ENCODE measurements at regions not wholly inside any gene's neighbourhood (a gene's known extent, or its start where the extent isn't known, plus 50 kb on each side); places are given as distances from the start of the nearest gene placed in this dataset.
"Not testable (repeated sequence)": the region's sequence is repeated elsewhere in the genome, so short reads cannot be mapped to it uniquely, and the experiment has no call there.

DNA sequence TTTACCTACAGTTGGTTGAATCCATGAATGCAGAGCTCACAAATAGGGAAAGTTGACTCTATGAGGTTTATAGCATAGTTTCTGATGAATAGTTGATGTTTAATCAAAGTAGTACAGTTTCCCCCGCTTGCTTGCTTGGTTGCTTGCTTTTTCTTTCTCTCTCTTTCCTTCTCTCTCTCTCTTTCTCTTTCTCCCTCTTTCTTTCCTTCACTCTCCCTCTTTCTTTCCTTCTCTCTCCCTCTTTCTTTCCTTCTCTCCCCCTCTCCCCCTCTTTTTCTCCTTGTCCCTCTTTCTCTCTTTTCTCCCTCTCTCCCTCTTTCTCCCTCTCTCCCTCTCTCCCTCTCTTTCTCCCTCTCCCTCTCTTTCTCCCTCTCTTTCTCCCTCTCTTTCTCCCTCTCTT lies 999.9 kb upstream of the CELF4 start:
- DNase-seq = no peak

DNA sequence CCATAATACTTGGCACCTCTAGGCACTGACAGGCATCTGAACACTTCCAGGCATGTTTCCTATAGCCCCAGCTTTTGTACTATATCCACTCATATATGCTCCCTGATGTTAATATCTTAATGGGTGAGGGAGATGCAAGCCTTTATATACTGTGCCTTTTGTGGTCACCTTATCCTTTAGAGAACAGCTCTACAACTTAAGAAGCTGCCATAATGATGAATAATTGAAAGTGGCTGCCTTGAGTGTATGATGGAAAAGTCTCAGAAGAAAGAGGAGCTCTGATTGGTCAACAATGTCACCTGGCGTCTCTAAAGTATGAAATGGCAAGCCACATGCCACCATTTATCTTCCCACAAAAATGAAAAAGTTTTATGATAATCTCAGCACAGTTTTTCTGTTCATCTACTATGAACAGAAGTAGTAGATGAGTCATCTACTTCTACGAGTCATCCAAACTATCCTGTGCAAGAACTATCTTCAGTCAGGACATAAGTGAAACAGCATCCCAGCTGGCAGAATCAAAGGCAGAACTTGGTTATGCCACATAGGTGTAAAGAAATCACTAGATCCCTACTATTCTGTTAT lies 997.9 kb upstream of the CELF4 start:
- no peak for DNase-seq

DNA sequence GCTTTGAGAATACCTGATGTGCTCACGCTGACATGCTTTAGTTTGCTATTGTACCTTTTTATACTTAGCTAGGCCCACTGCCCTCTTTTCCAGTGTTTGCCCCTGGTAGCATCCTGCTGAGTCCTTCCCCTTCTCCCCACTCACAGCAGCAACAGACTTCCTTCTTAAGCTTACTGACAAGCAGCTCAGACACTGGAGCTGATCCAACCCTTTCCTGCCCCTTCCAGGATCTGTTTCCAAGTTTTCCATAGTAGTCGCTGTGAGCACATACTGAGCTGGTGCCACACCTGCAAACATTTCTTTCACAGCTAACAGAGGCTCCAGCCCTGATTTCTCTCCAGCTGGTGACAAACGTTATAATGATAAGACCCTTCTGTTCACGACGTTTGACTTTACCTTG lies 991.4 kb upstream of the CELF4 start:
- DNase-seq = no peak

DNA sequence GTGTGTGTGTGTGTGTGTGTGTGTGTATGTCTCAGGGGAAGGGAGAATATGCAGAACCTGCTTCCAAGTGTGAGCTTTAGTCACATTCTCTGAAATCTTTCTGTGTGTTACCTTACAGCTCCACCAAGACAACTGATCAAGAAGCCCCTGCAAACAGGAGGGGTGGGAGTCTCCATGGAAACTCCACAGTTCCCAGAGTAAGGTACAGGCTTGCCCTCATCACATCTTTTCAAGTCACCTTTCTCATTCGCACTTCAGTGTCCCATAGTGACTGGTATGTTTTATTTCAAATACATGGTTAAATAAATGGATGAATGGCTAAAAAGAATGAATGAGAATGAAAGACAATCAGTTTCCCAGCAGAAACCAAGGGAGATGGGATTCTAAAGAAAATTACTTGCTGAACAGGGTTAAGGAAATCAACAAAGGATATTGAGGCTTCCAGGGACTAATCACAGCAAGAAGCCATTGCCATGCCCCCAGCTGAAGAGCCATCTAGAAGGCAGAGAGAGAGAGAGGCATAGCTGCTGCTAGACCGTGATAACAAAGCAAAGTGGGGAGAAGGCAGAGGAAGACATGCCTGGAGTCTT lies 987.2 kb upstream of the CELF4 start:
- DNase-seq = no peak

DNA sequence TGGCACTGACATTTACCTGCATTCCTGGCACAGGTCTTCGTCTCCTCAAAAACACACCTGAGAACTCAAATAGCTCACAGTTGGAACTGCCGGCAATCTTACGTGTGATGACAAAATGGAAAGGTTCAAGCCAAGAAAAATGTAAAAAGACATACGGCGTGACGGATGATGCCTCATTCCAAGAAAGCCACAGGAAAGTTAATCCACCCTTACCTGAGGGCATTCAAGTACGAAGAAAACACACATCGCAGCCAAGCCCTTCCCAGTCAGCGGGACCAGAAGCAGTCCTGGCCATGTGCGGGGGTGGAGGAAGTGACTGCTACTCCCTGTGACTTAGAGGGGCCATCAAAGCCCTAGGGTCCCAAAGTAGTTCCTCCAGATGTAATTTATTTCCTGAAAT lies 986.3 kb upstream of the CELF4 start:
- DNase-seq = no peak

DNA sequence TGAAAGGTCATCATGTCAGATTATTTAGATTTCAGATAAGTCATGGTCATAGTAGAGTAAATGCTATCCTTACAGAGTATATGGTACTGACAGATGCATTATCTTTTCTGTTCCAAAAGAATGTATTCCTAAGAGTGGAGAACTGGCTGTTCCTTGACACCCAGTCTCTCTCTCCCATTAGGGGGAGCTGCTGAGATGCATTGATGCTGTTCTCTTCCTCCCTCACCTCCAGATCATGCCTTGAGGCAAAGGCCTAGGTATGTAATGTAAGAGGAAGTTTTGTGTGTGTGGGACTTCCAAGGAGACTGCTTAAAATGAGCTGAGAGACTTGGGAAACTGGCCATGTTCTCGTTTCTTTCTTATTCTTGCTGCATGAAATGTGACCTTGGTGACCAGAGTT lies 979.5 kb upstream of the CELF4 start:
- no peak for DNase-seq

DNA sequence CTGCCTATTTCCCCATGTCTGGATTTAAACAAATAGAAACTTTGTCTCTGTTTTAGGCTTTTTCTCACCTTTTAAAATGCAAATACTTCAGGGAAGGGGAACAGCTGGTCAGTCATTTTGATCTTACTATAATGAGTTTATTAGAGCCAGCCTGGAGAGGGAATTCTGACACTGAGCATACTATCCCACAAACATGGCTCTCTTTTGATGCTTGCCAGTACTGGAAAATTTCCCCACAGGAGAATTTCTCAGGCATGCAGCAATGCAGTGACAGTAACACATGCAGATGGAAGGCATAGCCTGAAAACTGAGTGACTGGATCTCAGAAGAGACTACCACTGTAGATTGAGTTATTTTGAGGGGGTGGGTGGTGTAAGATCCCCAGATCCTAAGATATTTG lies 974.3 kb upstream of the CELF4 start:
- no peak for DNase-seq

DNA sequence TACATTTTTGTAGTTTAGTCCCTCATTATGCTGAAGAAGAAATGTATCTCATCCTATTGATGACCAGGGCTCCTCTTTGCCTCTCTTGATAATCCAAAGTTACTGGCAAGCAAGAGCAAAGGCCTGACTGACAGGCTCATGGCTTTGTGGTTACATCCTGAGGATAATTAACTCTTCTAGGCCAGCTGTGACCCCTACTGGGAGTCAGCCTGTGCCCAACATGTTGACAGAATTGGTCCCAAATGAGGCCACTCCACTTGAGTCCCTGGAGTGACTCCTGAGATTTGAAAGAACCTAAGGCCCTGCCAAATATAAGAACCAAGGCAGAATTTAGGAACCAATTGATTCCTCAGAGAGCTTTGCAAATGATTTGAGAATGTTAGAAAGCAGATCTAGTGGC lies 973.8 kb upstream of the CELF4 start:
- no peak for DNase-seq

DNA sequence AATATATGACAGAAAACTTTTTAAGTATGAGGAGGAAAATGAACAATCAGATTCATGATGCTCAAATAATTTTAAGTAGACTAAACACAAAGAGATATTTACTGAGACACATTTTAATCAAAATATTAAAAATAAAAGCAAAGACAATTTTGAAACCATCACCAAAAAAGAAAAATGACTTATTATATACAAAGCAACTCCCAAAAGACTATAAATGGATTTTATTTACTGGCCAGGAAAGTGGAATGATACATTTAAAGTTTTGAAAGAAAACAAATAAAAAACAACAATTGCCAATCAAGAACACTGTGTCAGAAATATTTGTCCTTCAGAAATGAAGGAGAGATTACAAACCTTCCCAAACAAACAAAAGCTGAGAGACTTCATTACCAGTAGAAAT lies 968.5 kb upstream of the CELF4 start:
- no peak for DNase-seq

DNA sequence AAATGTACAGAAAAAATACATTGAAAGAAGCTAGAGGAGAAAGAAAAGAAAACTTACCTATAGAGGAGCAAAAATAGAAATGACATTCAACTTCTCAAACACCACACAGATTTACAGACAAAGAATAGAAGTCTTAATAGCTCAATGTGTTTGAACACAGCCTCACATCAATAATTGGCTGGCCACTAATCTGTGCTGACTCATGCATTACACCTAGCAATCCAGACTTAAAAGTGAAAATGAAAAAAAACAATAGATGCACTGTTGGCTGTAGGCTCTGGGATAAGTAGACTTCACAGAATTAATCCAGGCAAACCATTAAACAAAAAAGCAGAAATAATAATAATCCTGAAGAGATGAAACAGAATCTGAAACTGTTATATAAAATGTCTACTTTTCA lies 961.3 kb upstream of the CELF4 start:
- no peak for DNase-seq

DNA sequence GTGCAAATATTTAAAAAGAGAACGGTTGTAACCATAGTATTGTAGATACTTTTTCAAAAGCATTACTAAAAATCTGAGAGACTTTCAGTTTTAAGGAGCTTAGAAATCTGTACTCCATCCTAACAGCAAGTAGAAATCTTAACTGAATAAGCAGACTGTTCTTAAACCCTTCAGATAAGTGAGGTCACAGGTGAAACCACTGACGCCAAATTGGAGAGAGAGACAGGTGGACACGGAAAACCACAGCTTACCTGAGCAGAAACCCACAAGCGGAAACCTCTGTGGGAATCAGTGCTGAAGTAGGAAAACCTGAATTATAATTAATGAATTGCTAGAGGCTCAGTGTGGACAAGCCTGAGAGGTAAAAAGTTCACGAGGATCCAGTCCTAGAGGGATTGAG lies 959.4 kb upstream of the CELF4 start:
- DNase-seq = no peak

DNA sequence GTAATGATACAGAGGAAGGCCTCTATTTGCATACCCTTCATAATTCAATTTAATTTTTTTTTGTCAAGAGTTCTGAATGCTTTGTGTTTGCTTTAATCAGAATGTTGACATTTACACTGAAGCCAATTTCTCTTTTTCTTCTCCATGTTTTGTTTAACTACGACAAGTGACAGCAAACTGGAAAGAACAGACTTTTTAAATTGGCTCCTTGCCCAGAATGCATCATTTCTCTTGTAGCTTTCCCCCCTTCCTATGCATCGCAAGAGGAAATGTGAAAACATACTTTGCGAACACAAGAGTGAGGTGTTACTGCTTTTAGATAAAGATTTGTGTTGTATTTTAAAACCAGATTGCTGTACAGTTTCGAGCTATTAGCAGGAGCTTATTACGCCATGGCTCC lies 955.2 kb upstream of the CELF4 start:
- DNase-seq = no peak

DNA sequence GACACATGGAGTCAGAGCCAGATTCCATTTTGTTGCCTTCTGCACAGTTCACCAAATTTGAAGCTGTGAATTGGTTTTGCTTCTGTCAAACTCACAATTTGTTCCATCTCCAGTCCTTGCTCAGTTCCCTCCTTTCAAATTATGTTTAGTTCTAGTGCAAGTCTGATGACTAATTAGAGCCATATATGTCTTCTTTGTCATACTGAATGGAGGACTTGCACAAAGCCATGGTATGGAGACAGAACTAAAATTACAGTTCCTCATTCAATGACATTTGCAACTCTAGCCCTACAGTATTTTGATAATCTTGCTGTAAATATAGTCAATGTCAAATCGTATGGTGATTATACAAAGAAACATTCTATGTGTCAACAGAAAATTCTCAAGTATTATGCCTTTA lies 936.9 kb upstream of the CELF4 start:
- no peak for DNase-seq

DNA sequence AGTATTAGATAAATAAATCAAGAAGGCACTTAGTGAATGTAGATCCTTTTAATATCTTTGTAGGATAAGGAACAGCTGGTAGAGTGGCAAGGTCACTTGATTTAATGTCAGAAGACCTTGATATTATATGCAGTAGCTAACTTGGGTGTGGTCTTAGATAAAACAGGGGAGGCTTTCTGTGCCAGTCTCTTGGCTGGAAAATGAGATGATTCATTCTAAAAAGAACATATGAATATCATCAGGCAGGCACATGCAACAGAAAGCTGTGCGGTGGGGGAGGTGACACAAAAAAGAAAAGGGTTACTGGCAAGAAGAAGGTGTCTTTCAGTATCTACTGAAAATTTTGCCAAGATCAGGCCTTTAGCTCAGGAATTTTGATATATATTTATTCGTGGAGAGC lies 931.7 kb upstream of the CELF4 start:
- no peak for DNase-seq

DNA sequence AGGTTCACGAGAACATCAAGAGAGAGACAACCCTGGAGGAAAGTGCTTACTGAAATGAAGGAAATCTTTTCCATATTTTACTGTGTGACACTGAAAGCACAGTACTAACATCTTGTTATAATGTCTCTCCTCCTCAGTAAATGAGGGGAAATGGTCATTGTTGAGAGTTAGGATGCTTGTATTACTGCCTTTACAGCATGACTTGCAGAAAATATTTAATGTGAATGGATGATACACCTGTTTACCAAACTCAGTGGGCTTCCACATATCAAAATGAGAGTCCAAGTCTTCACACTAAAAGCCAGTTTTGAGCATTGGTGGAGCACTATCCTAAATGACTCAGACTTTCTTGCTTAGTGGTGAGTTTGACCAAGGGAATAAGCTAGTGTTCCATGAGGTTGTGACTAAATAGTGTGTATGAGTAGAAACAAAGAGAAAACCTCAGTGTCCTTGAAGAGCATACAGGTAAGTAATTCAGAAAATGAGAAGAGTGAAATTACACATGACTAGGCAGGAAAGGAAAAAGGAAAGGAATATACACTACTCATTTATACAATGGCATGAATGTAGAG lies 930.7 kb upstream of the CELF4 start:
- DNase-seq = no peak

DNA sequence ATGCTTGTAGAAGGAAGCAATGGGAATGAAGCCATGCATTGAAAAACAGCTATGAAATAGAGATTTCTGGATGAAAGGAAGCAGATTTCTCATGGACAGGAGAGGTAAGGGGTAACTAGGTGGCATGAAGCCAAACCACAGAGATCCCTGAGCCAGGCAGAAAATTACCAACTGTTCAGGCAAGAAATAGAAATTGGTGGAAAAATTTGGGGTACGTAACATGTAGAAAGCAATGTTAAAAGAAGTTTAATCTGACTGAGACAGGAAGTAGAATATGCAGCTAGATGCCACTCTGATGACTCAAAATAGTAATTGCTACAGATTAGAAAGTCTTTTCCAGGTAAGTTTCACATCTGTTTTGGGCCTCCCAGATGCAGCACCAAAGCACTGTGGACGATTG lies 928.5 kb upstream of the CELF4 start:
- no peak for DNase-seq

DNA sequence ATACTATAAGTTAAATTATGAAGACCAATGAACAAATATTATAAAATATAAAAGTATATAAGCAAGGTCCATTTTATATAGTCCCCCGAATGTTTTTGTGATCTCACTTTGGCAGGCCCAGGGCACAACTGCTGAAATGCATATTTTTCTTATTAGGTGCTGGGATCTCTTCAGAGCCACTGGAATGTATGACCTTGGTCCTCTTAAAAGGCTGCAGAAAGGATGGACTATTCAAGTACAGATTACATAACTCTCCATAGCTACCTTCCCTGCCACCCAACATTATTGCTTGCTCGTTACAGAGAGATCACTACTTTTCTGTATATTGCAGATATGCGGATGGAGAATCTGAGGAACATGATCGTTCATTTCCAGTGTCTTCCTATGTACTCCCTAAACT lies 925.6 kb upstream of the CELF4 start:
- no peak for DNase-seq

DNA sequence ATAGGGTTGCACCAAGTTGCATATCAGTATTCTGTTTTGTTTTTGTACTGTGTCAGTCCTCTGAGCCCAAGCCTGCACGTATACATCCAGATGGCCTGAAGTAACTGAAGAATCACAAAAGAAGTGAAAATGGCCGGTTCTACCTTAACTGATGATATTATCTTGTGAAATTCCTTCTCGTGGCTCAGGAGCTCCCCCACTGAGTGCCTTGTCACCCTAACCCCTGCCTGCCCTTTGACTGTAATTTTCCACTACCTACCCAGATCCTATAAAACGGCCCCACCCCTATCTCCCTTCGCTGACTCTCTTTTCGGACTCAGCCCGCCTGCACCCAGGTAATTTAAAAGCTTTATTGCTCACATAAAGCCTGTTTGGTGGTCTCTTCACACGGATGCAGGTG lies 924.1 kb upstream of the CELF4 start:
- not testable (repeated sequence) for DNase-seq

DNA sequence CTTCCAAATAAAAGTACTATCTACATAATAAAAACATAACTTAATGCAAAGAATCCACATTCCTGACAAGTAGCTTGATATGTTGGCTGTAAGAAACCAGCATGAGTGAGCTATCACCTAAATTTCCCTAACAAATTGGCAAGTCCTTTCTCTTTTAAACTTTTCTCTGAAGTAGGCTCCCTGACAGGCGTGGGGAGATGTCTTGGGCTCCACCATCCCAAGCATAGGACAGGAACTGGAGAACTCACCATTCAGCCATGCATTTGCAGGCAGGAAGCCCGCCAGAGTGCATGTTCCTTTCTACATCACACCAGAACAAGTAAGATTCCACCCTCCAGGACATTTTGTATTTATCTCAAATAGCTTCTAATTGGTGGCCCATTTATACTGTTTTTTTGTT lies 921.9 kb upstream of the CELF4 start:
- DNase-seq = no peak

DNA sequence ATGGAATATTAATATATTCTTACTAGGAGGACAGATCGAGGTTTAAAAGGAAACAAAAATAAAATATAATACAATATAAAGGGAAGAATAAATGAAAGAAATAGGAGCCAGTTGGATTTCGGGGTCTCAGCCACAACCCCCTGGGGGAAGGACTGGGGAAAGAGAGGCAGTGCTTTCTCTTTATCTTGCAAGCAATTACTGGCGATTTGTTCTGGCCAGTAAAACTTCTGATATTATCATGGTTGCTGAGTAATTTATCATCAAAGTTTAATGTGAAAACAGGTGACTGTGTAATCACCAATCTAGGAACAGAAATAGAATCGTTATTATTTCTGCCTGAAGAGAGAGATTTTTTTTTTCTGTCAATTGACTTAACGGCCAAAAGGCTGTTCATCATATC lies 917.7 kb upstream of the CELF4 start:
- DNase-seq = no peak

DNA sequence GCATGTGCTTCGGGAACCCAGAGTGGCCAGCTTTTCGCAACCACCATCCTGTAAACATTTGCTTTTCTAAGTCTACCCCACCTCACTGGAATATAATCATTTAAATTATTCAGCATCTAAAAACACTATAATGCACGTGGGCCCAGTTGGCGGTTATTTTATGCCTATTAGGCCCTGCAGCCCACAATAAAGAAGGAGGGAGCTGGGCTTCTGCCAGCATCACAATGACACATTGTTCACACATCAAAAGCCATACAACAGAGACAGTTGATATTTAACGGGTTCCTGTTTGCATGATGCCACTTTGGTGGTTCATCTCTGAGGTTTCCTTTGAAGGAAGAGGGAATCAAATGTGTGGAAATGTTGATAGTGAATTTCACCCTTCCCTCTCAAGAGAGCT lies 916.0 kb upstream of the CELF4 start:
- no peak for DNase-seq

DNA sequence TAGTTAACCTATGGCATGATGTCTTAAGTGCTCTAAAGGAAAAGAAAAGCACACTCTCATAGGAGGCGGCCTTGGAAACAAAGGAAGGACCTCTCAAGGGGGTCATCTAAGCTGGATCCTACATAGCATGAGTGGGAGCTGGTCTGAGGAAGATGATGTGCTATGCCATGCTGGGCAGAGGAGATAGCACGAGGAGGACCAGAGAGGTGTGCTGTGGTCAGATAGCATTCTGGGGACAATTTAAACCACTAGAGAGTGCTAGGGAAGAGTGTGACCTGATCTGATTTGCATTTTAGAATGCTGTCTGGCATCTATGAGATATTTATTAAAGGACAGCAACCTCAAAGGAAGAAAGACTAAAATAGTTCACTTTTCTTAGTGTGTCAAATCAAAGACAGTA lies 910.1 kb upstream of the CELF4 start:
- no peak for DNase-seq

DNA sequence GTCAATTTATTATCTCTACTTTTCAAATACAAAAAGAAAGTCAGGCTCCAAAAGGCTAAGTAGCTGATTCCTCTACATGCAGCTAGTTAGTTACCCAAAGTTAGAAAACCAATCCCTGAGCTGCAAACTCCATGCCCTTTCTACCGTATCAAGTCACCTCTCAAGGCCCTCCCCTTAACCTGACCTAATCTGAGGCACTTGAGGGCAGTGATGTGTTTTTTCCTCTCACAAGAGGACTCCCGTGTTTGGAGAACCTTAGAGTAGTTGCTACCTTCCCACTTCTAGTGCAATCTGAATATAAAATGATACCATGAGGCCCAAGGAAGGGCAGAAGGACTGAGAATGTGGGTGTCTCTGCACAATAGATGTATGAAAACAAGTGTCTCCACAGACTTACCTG lies 907.9 kb upstream of the CELF4 start:
- DNase-seq = no peak

DNA sequence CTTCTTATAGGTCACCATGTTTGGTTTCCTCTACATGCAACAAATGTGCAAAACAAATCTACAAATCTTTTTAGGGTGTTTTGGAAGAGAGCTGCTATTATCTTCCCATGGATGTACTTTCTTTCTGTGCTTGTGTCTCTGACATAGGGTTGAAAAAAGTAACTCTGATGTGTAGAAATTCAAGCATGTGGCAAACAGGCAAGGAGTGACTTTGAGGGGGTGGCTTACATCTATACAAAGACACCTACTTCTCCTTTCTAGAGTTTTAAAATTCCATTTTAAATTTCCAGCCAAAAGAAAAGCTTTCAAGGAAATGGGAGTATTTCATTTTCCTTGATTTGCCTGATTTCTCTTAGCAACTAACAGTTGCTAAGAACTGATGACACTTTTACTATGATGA lies 904.8 kb upstream of the CELF4 start:
- DNase-seq = no peak

DNA sequence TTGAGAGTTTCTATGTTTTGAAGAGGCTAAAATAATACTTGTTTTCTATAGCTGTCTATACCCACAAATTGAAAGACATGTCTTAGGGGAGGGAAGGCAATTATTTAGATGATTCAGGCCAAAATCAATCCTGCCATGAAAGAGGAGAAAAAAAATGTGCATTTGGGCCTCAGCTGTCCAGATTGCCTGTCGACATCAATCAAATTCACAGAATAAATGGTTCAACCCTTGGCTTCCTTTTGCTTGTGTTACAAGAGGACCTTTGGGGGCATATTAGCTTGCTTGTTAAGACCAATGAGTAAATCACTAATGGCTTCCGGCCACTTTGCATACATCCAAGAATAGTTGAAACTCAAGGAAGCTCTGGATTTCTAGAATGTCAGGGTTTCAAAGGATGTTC lies 900.8 kb upstream of the CELF4 start:
- no peak for DNase-seq

Measured in T-helper 9 cell (primary cell).